Endodermal cell (in vitro differentiated cells): ENCODE measurements at regions not wholly inside any gene's neighbourhood (a gene's known extent, or its start where the extent isn't known, plus 50 kb on each side); places are given as distances from the start of the nearest gene placed in this dataset.

Source experiments
- DNase-seq: peaks from one replicate; pipeline ENCODE4 v3.0.0-alpha.2; 2017
- H3K27ac ChIP-seq: 2 replicates; pipeline ENCODE4 v1.5.1; 2013; ENCODE audit warnings: mild to moderate bottlenecking, low read depth, low read length, moderate library complexity
- H3K27me3 ChIP-seq: 2 replicates; pipeline ENCODE4 v1.6.1; 2013; ENCODE audit warnings: mild to moderate bottlenecking, low read length, moderate library complexity; ENCODE audit not compliant: insufficient read depth, control insufficient read depth, poor library complexity, severe bottlenecking
- H3K36me3 ChIP-seq: 2 replicates; pipeline ENCODE4 v1.7.0; 2013; ENCODE audit warnings: mild to moderate bottlenecking, low read length, moderate library complexity; ENCODE audit not compliant: control insufficient read depth, insufficient read depth
- H3K4me1 ChIP-seq: one replicate; pipeline ENCODE4 v1.7.0; 2013; ENCODE audit warnings: low read length; ENCODE audit not compliant: control insufficient read depth, insufficient read depth
- H3K4me3 ChIP-seq: 2 replicates; pipeline ENCODE4 v1.5.1; 2013; ENCODE audit warnings: mild to moderate bottlenecking, low read length, moderate library complexity
- H3K9ac ChIP-seq: 2 replicates; pipeline ENCODE4 v1.6.1; 2013; ENCODE audit warnings: mild to moderate bottlenecking, low read length, moderate library complexity; ENCODE audit not compliant: poor library complexity, severe bottlenecking; ENCODE audit errors: extremely low read depth
- H3K9me3 ChIP-seq: 2 replicates; pipeline ENCODE4 v1.6.1; 2013; ENCODE audit warnings: mild to moderate bottlenecking, low read length, moderate library complexity; ENCODE audit not compliant: control insufficient read depth
- H3K27ac Mint-ChIP-seq: 2 replicates; pipeline ENCODE4 v1.8.0; 2020; ENCODE audit warnings: mixed read lengths
- H3K27me3 Mint-ChIP-seq: 2 replicates; pipeline ENCODE4 v1.8.0; 2021; ENCODE audit warnings: mild to moderate bottlenecking, mixed read lengths; ENCODE audit not compliant: insufficient read depth
- H3K36me3 Mint-ChIP-seq: 2 replicates; pipeline ENCODE4 v1.8.0; 2020; ENCODE audit warnings: low read depth, mixed read lengths
- H3K4me1 Mint-ChIP-seq: 2 replicates; pipeline ENCODE4 v1.8.0; 2020; ENCODE audit warnings: mixed read lengths
- H3K4me3 Mint-ChIP-seq: 2 replicates; pipeline ENCODE4 v1.8.0; 2020; ENCODE audit warnings: mild to moderate bottlenecking, moderate library complexity, mixed read lengths
- H3K9me3 Mint-ChIP-seq: 2 replicates; pipeline ENCODE4 v1.8.0; 2020; ENCODE audit warnings: mild to moderate bottlenecking, mixed read lengths
- WGBS, 2 experiments: methylation state at CpG; one replicate each; pipeline versions ENCODE4 v1.1.5 to v1.1.7; 2013; ENCODE audit warnings: missing lambda C conversion rate in 2 of 2, mixed read lengths in 1 of 2; ENCODE audit not compliant: insufficient coverage in 1 of 2, insufficient read length in 1 of 2; 5-methylcytosine and 5-hydroxymethylcytosine counted together
- TF ChIP-seq, protein P1 (sequence below): fragments of 200-600 bp; sonication (generic); conservative IDR thresholded peaks from 2 replicates; pipeline ENCODE4 v1.5.0; 2021; ENCODE audit warnings: antibody characterized with exemption, mild to moderate bottlenecking

DNA sequence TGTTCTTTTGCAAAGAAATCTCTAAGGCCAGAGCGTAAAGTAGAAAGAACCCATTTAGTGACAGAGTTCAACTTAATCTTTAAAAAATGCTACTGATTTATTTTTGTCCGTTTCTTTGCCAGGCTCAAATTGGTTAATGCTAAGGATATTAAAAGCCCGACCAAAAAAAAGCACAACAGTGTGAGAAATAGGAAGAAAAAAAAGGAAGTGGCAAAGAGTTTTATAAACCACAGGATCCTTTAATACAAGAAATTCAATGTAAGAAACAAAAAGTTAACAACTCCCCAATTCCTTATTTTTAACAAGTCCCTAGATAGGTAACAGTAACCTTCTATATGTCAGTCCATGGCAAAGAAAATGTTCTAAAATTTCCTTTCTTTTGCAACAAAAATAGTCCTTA lies 480.4 kb downstream of the ACTRT1 start:
- no peaks in the 10 kb centered on the region for H3K27me3 ChIP-seq
- 96% methylated on average over 3 of the region's 3 CpGs; no CpG with 5 or more reads in 1 of the 2 experiments for WGBS, 2 experiments
- H3K9me3 ChIP-seq: peaks cover 10% of the 10 kb centered on the region
- no peak overlapping the region for H3K9ac ChIP-seq
- TF ChIP-seq, protein P1, sequence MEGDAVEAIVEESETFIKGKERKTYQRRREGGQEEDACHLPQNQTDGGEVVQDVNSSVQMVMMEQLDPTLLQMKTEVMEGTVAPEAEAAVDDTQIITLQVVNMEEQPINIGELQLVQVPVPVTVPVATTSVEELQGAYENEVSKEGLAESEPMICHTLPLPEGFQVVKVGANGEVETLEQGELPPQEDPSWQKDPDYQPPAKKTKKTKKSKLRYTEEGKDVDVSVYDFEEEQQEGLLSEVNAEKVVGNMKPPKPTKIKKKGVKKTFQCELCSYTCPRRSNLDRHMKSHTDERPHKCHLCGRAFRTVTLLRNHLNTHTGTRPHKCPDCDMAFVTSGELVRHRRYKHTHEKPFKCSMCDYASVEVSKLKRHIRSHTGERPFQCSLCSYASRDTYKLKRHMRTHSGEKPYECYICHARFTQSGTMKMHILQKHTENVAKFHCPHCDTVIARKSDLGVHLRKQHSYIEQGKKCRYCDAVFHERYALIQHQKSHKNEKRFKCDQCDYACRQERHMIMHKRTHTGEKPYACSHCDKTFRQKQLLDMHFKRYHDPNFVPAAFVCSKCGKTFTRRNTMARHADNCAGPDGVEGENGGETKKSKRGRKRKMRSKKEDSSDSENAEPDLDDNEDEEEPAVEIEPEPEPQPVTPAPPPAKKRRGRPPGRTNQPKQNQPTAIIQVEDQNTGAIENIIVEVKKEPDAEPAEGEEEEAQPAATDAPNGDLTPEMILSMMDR: no peak
- no peak overlapping the region for H3K27ac Mint-ChIP-seq
- H3K4me3 ChIP-seq: no peak overlapping the region
- DNase-seq: no peak
- H3K36me3 ChIP-seq: no peaks in the 10 kb centered on the region
- peaks cover 2% of the 10 kb centered on the region for H3K4me1 Mint-ChIP-seq
- H3K27ac ChIP-seq: no peak overlapping the region
- H3K4me3 Mint-ChIP-seq: no peak overlapping the region
- H3K9me3 Mint-ChIP-seq: peaks cover 44% of the 10 kb centered on the region
- no peaks in the 10 kb centered on the region for H3K36me3 Mint-ChIP-seq
- H3K27me3 Mint-ChIP-seq: no peaks in the 10 kb centered on the region
- H3K4me1 ChIP-seq: no peaks in the 10 kb centered on the region

DNA sequence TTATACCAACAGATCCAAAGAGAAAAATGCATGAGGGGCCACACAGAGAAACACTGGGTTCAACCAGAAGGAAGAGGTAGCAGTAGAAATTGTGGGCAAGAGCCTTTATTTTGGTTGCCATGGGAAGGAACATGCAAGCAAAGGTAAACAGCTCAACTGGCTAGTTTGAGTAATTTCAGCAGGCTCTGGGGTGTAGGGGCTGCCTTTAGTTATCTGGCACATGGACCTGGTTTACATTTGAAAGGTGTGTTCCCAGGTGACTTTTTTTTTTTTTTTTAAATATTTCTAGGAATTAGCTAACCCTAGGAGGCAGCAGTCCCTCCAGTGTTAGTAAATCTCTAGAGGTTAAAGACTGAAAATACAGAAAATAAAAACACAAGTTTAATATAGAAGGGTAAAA lies 481.9 kb downstream of the ACTRT1 start:
- Mint-ChIP-seq H3K4me3 (no peak overlapping the region), H3K4me1 (peaks cover 2% of the 10 kb centered on the region), H3K27ac (no peak overlapping the region), H3K27me3 (no peaks in the 10 kb centered on the region), H3K9me3 (peaks cover 28% of the 10 kb centered on the region), H3K36me3 (no peaks in the 10 kb centered on the region)
- no peak overlapping the region for H3K4me3 ChIP-seq
- peaks cover 2% of the 10 kb centered on the region for H3K9me3 ChIP-seq
- TF ChIP-seq, protein P1: no peak
- no peak overlapping the region for H3K27ac ChIP-seq
- no peak overlapping the region for H3K9ac ChIP-seq
- no peaks in the 10 kb centered on the region for H3K27me3 ChIP-seq
- no peak for DNase-seq
- H3K36me3 ChIP-seq: no peaks in the 10 kb centered on the region
- H3K4me1 ChIP-seq: no peaks in the 10 kb centered on the region

GRCh38 chrX:127568691-127569090 lies 483.5 kb downstream of the ACTRT1 start:
- WGBS, 2 experiments: 83 to 100% methylated on average over 1 of the region's 1 CpG
- no peak for DNase-seq
- H3K27ac Mint-ChIP-seq: no peak overlapping the region
- H3K4me1 Mint-ChIP-seq: peaks cover 2% of the 10 kb centered on the region
- no peak overlapping the region for H3K9ac ChIP-seq
- peaks cover 15% of the 10 kb centered on the region for H3K9me3 Mint-ChIP-seq
- H3K9me3 ChIP-seq: no peaks in the 10 kb centered on the region
- H3K27me3 Mint-ChIP-seq: no peaks in the 10 kb centered on the region
- no peaks in the 10 kb centered on the region for H3K36me3 Mint-ChIP-seq
- H3K27me3 ChIP-seq: no peaks in the 10 kb centered on the region
- no peak overlapping the region for H3K27ac ChIP-seq
- H3K4me3 ChIP-seq: no peak overlapping the region
- TF ChIP-seq, protein P1: no peak
- H3K36me3 ChIP-seq: no peaks in the 10 kb centered on the region
- H3K4me1 ChIP-seq: no peaks in the 10 kb centered on the region
- no peak overlapping the region for H3K4me3 Mint-ChIP-seq
